Lower leg skin (tissue), 4 donors: ENCODE measurements at regions not wholly inside any gene's neighbourhood (a gene's known extent, or its start where the extent isn't known, plus 50 kb on each side); places are given as distances from the start of the nearest gene placed in this dataset.

Experiments
- DNase-seq, 2 donors: peaks; one replicate each; pipeline ENCODE4 v3.0.0-alpha.2; 2019; ENCODE audit warnings: low spot score in 2 of 2
- H3K4me3 ChIP-seq: fragments of 200-600 bp; sonication (generic); 2 replicates; pipeline ENCODE4 v1.5.1; 2017; ENCODE audit warnings: mild to moderate bottlenecking, low read depth; ENCODE audit not compliant: poor library complexity, severe bottlenecking
- CTCF ChIP-seq, 3 donors: fragments of 450-650 bp; IDR thresholded peaks; one replicate each; pipeline ENCODE4 v1.5.1; 2016; ENCODE audit warnings: antibody characterized with exemption in 3 of 3, mild to moderate bottlenecking in 3 of 3, moderate library complexity in 2 of 3
- POLR2A ChIP-seq, 2 donors: fragments of 450-650 bp; IDR thresholded peaks; one replicate each; pipeline ENCODE4 v1.6.1; 2016 to 2017; ENCODE audit warnings: antibody characterized with exemption in 2 of 2, mild to moderate bottlenecking in 1 of 2, moderate library complexity in 1 of 2
- WGBS, 2 donors: methylation state at CpG; one replicate each; pipeline ENCODE4 v1.1.5; 2018; 5-methylcytosine and 5-hydroxymethylcytosine counted together
- intact Hi-C: fragments of 100-400 bp; cut with DNase I; formaldehyde crosslinking; loops from one replicate; pipeline ENCODE4 v1.15.0; 2023; ENCODE audit warnings: low total_unique reads

- H3K4me3 ChIP-seq: no peak overlapping the region
- DNase-seq: no peak
- intact Hi-C loops: no loop called here
- TF ChIP-seq POLR2A (IDR thresholded peaks at IDR 0.05): no peak
- TF ChIP-seq CTCF (IDR thresholded peaks at IDR 0.05): no peak
- WGBS, 2 donors: 86% methylated on average over 6 of the region's 6 CpGs
Observed at GRCh38 chr13:89287381-89287780, 1616.2 kb downstream of the SLITRK5 start.

- no peak for TF ChIP-seq CTCF (IDR thresholded peaks at IDR 0.05)
- TF ChIP-seq POLR2A (IDR thresholded peaks at IDR 0.05): no peak
- intact Hi-C loops: no loop called here
- no peak for DNase-seq
- H3K4me3 ChIP-seq: no peak overlapping the region
- WGBS, 2 donors: 76 to 88% methylated on average over 10 of the region's 10 CpGs
Observed at GRCh38 chr13:89294115-89294867, 1623.1 kb downstream of the SLITRK5 start.

GRCh38 chr13:89307278-89307677, 1636.1 kb downstream of the SLITRK5 start:
- intact Hi-C loops: no loop called here
- DNase-seq: no peak
- TF ChIP-seq CTCF (IDR thresholded peaks at IDR 0.05): no peak
- TF ChIP-seq POLR2A (IDR thresholded peaks at IDR 0.05): no peak
- 77 to 84% methylated on average over 2 of the region's 2 CpGs for WGBS, 2 donors
- H3K4me3 ChIP-seq: no peak overlapping the region

GRCh38 chr13:89310943-89311672, 1639.9 kb downstream of the SLITRK5 start:
- intact Hi-C loops: no loop called here
- no peak for TF ChIP-seq POLR2A (IDR thresholded peaks at IDR 0.05)
- H3K4me3 ChIP-seq: no peak overlapping the region
- DNase-seq: no peak
- 60 to 70% methylated on average over 4 of the region's 4 CpGs for whole genome bisulfite sequencing, 2 donors

- no peak for DNase-seq
- no peak overlapping the region for H3K4me3 ChIP-seq
- intact Hi-C loops: no loop called here
- TF ChIP-seq POLR2A (IDR thresholded peaks at IDR 0.05): no peak
- no peak for TF ChIP-seq CTCF (IDR thresholded peaks at IDR 0.05)
- 16 to 24% methylated on average over 1 of the region's 1 CpG for WGBS, 2 donors
Observed at GRCh38 chr13:89315287-89315686, 1644.1 kb downstream of the SLITRK5 start.

- DNase-seq: no peak
- 79 to 87% methylated on average over 5 of the region's 5 CpGs for WGBS, 2 donors
- TF ChIP-seq CTCF (IDR thresholded peaks at IDR 0.05) (no peak), POLR2A (IDR thresholded peaks at IDR 0.05) (no peak)
- intact Hi-C loops: no loop called here
- no peak overlapping the region for H3K4me3 ChIP-seq
Observed at GRCh38 chr13:89322466-89322865, 1651.3 kb downstream of the SLITRK5 start.
